ENCODE measurements at regions not wholly inside any gene's neighbourhood (a gene's known extent, or its start where the extent isn't known, plus 50 kb on each side); places are given as distances from the start of the nearest gene placed in this dataset.
"Not testable (repeated sequence)": the region's sequence is repeated elsewhere in the genome, so short reads cannot be mapped to it uniquely, and the experiment has no call there.

DNA sequence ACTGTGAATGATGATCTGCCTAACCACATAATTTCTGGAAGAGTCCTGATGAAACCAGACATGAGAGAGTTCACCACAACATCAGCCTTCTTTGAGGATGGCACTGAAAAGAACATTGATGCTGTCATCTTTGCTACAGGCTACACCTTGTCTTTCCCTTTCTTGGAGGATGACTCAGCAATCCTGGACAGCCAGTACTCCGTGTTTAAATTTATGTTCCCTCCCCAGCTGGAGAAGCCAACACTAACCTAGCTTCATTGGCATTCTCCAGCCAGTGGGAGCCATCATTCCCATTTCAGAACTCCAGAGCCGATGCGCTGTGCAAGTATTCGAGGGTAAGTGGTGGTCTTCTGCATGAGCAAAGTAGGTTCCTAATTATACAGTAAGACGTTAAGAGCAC is 164.1 kb upstream of the POGK start:
- TF ChIP-seq, protein P1, sequence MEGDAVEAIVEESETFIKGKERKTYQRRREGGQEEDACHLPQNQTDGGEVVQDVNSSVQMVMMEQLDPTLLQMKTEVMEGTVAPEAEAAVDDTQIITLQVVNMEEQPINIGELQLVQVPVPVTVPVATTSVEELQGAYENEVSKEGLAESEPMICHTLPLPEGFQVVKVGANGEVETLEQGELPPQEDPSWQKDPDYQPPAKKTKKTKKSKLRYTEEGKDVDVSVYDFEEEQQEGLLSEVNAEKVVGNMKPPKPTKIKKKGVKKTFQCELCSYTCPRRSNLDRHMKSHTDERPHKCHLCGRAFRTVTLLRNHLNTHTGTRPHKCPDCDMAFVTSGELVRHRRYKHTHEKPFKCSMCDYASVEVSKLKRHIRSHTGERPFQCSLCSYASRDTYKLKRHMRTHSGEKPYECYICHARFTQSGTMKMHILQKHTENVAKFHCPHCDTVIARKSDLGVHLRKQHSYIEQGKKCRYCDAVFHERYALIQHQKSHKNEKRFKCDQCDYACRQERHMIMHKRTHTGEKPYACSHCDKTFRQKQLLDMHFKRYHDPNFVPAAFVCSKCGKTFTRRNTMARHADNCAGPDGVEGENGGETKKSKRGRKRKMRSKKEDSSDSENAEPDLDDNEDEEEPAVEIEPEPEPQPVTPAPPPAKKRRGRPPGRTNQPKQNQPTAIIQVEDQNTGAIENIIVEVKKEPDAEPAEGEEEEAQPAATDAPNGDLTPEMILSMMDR (conservative IDR thresholded peaks at IDR 0.05; ENCODE audit: low read length) = no peak

DNA sequence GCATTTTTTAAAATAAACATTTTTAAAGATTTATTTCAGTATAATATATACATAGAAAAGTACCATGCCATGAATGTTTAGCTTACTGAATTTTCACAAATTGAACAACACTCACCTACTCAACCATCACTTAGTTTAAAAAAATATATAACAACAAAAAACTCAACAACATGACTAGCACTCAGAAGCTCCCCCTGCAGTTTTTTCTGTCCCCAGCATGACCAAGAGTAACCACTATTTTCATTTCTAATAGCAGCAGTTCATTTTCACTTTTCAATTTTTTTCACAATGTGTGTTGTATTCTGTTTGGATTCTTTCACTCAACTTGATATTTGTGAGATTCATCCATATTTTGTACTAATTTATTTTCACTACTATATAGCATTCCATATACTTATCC is 162.3 kb upstream of the POGK start:
- TF ChIP-seq, protein P1 (conservative IDR thresholded peaks at IDR 0.05; ENCODE audit: low read length) = no peak
- no peak overlapping the region for H3K4me3 ChIP-seq (ENCODE audit: low read length)
- DNase-seq (ENCODE audit: low read depth) = no peak

More for the DNA sequence above, 164.1 kb upstream of the POGK start:
- no peak overlapping the region for H3K4me3 ChIP-seq (ENCODE audit: low read length)
- no peak for DNase-seq (ENCODE audit: low read depth)

DNA sequence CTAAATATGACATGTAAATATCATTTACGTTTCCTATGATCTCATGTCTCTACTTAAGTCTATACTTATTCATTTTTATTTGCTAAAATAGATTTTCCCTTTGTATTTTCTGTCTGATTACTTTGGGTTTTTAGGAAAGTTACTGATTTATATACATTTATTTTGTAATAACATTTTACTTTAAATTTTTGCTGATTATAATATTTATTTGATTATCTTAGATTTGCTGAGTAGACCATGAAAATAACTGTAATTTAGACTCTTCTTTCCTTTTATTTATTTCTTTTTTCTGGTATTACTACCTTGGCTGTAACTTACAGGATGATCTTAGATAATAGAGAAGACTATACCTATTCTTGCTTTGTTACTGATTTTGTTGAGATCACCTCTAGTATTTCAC is 159.9 kb upstream of the POGK start:
- no peak for DNase-seq (ENCODE audit: low read depth)
- H3K4me3 ChIP-seq (ENCODE audit: low read length) = no peak overlapping the region
- TF ChIP-seq, protein P1 (conservative IDR thresholded peaks at IDR 0.05; ENCODE audit: low read length) = no peak

- TF ChIP-seq, protein P1 (conservative IDR thresholded peaks at IDR 0.05; ENCODE audit: low read length) = no peak
- no peak for DNase-seq (ENCODE audit: low read depth)
- H3K4me3 ChIP-seq (ENCODE audit: low read length) = no peak overlapping the region
Observed at GRCh38 chr1:166682588-166682987, 156.7 kb upstream of the POGK start.

DNA sequence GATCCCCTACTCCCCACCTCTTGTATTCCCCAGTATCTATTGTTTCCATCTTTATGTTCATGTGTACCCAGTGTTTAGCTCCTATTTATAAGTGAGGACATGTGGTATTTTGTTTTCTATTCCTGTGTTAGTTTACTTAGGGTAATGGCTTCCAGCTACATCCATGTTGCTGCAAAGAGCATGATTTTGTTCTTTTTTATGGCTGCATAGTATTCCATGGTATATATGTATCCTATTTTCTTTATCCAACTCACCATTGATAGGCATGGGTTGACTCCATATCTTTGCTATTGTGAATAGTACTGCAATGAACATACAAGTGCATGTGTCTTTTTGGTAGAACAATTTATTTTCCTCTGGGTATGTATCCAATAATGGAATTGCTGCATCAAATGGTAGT is 154.6 kb upstream of the POGK start:
- not testable (repeated sequence) for DNase-seq (ENCODE audit: low read depth); H3K4me3 ChIP-seq (ENCODE audit: low read length)

DNA sequence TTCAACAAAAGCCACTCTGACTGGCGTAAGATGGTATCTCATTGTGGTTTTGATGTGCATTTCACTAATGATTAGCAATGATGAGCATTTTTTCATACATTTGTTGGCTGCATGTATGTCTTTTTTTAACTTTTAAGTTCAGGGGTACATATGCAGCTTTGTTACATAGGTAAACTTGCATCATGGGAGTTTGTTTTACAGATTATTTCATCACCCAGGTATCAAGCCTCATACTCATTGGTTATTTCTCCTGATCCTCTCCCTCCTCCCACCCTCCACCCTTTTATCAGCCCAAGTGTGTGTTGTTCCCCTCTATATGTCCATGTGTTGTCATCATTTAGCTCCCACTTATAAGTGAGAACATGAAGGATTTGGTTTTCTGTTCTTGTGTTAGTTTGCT is 154.1 kb upstream of the POGK start:
- H3K4me3 ChIP-seq (ENCODE audit: low read length) = no peak overlapping the region
- DNase-seq (ENCODE audit: low read depth) = no peak
- TF ChIP-seq, protein P1 (conservative IDR thresholded peaks at IDR 0.05; ENCODE audit: low read length) = no peak

DNA sequence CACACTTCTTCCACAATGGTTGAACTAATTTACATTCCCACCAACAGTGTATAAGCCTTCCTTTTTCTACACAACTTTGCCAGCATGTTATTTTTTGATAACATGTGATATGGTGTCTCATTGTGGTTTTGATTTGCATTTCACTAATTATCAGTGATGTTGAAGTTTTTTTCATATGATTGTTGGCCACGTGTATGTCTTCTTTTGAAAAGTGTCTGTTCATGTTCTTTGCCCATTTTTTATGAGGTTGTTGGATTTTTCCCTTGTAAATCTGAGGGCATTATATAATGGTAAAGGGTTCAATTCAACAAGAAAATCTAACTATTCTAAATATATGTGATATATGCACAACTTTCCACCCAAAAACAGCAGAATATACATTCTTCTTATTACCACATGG is 153.4 kb upstream of the POGK start:
- not testable (repeated sequence) for DNase-seq (ENCODE audit: low read depth); H3K4me3 ChIP-seq (ENCODE audit: low read length)

- not testable (repeated sequence) for DNase-seq (ENCODE audit: low read depth)
Observed at GRCh38 chr1:166690596-166690995, 148.7 kb upstream of the POGK start.

GRCh38 chr1:166691476-166691875 is 147.8 kb upstream of the POGK start:
- TF ChIP-seq, protein P1 (conservative IDR thresholded peaks at IDR 0.05; ENCODE audit: low read length) = no peak

More at GRCh38 chr1:166690596-166690995, 148.7 kb upstream of the POGK start:
- H3K4me3 ChIP-seq (ENCODE audit: low read length) = not testable (repeated sequence)

More at GRCh38 chr1:166691476-166691875, 147.8 kb upstream of the POGK start:
- DNase-seq (ENCODE audit: low read depth) = no peak
- no peak overlapping the region for H3K4me3 ChIP-seq (ENCODE audit: low read length)

Measured in AG10803 (cell line).